Esophagus squamous epithelium (tissue), 4 donors: ENCODE measurements at regions not wholly inside any gene's neighbourhood (a gene's known extent, or its start where the extent isn't known, plus 50 kb on each side); places are given as distances from the start of the nearest gene placed in this dataset.

Experiments
- POLR2A ChIP-seq, 4 donors: fragments of 450-650 bp; IDR thresholded peaks; one replicate each; pipeline ENCODE4 v1.6.1; 2017; ENCODE audit warnings: antibody characterized with exemption in 4 of 4, mild to moderate bottlenecking in 4 of 4, moderate library complexity in 3 of 4
- TF ChIP-seq, protein P1 (sequence below), 6 experiments: fragments of 450-650 bp in 4 of 6; fragments of 200-600 bp in 2 of 6; sonication (generic) in 2 of 6; IDR thresholded peaks; one replicate each; pipeline ENCODE4 v1.5.1; 2016 to 2019; ENCODE audit warnings: antibody characterized with exemption in 6 of 6, mild to moderate bottlenecking in 4 of 6, moderate library complexity in 4 of 6

DNA sequence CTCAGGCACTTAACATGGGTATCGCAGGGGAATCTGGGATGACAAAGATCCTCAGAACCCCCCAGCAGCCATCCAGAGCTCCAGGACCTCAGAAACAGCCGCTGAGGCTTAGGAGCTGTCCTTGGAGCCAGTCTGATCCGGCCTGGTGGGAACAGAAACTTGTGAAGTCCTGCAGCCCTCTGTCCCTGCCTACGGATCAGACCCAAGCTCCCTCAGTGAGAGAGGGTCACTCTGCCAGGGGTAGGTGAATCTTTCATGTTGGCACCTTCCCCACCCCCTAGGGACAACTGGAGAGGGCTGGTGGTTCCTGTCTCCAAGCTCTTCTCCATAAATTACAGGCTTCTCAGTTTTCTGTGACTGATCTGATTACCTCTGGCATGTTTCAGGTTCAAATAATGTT, 122.3 kb downstream of the TLR5 start:
- TF ChIP-seq, protein P1, sequence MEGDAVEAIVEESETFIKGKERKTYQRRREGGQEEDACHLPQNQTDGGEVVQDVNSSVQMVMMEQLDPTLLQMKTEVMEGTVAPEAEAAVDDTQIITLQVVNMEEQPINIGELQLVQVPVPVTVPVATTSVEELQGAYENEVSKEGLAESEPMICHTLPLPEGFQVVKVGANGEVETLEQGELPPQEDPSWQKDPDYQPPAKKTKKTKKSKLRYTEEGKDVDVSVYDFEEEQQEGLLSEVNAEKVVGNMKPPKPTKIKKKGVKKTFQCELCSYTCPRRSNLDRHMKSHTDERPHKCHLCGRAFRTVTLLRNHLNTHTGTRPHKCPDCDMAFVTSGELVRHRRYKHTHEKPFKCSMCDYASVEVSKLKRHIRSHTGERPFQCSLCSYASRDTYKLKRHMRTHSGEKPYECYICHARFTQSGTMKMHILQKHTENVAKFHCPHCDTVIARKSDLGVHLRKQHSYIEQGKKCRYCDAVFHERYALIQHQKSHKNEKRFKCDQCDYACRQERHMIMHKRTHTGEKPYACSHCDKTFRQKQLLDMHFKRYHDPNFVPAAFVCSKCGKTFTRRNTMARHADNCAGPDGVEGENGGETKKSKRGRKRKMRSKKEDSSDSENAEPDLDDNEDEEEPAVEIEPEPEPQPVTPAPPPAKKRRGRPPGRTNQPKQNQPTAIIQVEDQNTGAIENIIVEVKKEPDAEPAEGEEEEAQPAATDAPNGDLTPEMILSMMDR (IDR thresholded peaks at IDR 0.05): no peak
- TF ChIP-seq POLR2A (IDR thresholded peaks at IDR 0.05): no peak
